Left ventricle myocardium inferior (tissue), 1 donor: ENCODE measurements at regions not wholly inside any gene's neighbourhood (a gene's known extent, or its start where the extent isn't known, plus 50 kb on each side); places are given as distances from the start of the nearest gene placed in this dataset.

Experiments used
- DNase-seq: peaks from one replicate; pipeline ENCODE4 v3.0.0-alpha.2; 2020
- H3K27ac ChIP-seq: fragments of 200-600 bp; replicated peaks from 2 replicates; pipeline ENCODE4 v1.8.0; 2021
- H3K27me3 ChIP-seq: fragments of 200-600 bp; 2 replicates; pipeline ENCODE4 v1.8.0; 2021; ENCODE audit warnings: low read depth
- H3K36me3 ChIP-seq: fragments of 200-600 bp; 2 replicates; pipeline ENCODE4 v1.8.0; 2021
- H3K4me1 ChIP-seq: fragments of 200-600 bp; 2 replicates; pipeline ENCODE4 v1.8.0; 2021
- H3K4me3 ChIP-seq: fragments of 200-600 bp; 2 replicates; pipeline ENCODE4 v1.8.0; 2021; ENCODE audit warnings: mild to moderate bottlenecking, moderate library complexity
- H3K9me3 ChIP-seq: fragments of 200-600 bp; replicated peaks from 2 replicates; pipeline ENCODE4 v1.8.0; 2021
- intact Hi-C: fragments of 100-400 bp; cut with micrococcal nuclease; formaldehyde crosslinking; loops from one replicate; pipeline ENCODE4 v1.11.0; 2022
- TF ChIP-seq, protein P1 (sequence below): fragments of 200-600 bp; IDR thresholded peaks from 2 replicates; pipeline ENCODE4 v1.8.0; 2021; ENCODE audit warnings: antibody characterized with exemption, mild to moderate bottlenecking, borderline replicate concordance
- donor health status: DM: no; HTN: yes; CAD: no; lungs with severe emphysema.

GRCh38 chr15:24607636-24608035 is 67.9 kb upstream of the NPAP1 start:
- H3K27me3 ChIP-seq: no peaks in the 10 kb centered on the region
- intact Hi-C loops: no loop called here
- H3K4me3 ChIP-seq: no peak overlapping the region
- DNase-seq: no peak
- no peaks in the 10 kb centered on the region for H3K4me1 ChIP-seq
- no peak overlapping the region for H3K27ac ChIP-seq
- TF ChIP-seq, protein P1, sequence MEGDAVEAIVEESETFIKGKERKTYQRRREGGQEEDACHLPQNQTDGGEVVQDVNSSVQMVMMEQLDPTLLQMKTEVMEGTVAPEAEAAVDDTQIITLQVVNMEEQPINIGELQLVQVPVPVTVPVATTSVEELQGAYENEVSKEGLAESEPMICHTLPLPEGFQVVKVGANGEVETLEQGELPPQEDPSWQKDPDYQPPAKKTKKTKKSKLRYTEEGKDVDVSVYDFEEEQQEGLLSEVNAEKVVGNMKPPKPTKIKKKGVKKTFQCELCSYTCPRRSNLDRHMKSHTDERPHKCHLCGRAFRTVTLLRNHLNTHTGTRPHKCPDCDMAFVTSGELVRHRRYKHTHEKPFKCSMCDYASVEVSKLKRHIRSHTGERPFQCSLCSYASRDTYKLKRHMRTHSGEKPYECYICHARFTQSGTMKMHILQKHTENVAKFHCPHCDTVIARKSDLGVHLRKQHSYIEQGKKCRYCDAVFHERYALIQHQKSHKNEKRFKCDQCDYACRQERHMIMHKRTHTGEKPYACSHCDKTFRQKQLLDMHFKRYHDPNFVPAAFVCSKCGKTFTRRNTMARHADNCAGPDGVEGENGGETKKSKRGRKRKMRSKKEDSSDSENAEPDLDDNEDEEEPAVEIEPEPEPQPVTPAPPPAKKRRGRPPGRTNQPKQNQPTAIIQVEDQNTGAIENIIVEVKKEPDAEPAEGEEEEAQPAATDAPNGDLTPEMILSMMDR: no peak
- no peaks in the 10 kb centered on the region for H3K36me3 ChIP-seq
- peaks cover 1% of the 10 kb centered on the region for H3K9me3 ChIP-seq

DNA sequence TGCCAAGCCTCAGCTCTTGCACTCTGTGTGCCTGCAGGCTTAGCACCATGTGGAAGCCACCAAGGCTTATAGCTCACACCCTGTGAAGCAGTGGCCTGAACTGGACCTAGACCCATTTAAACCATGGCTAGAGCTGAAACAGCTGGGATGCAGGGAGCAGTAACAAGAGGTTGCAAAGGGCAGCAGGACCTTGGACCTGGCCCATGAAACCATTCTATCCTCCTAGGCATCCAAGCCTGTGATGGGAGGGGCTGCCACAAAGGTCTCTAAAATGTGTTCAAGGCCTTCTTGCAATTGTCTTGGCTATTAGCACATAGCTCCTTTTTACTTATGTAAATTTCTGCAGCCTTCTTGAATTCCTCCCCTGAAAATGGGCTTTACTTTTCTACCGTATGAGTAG is 57.9 kb upstream of the NPAP1 start:
- no peaks in the 10 kb centered on the region for H3K4me1 ChIP-seq
- H3K27me3 ChIP-seq: no peaks in the 10 kb centered on the region
- H3K4me3 ChIP-seq: no peak overlapping the region
- no peak for DNase-seq
- intact Hi-C loops: no loop called here
- TF ChIP-seq, protein P1: no peak
- no peaks in the 10 kb centered on the region for H3K36me3 ChIP-seq
- no peak overlapping the region for H3K27ac ChIP-seq
- peaks cover 27% of the 10 kb centered on the region for H3K9me3 ChIP-seq

DNA sequence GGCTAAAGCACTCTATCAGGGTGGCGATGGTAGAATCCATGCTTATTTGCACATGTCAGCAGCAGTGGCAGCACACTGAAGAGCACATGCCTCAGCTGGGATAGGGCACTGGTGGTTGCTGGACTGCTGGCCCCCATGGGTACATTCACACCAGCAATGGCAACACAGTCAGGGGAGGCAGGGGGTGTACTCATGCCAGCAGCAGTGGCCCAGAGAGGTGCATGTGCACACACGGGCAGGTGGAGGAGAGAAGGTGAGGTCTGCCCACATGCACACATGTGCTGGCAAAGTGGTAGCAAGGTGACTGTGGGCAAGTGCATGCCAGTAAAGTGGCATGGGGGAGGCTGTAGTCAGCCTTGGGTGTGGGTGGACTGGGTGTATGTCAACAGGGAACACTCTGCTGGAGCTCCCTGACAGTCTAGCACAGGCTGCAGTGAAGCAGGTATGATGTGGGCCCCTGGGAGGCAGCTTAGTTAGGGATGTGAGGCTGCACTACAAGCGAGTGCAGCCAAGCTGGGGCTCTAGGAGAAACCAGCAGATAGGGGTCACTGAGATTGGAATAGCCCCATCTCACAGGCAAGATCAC is 53.9 kb upstream of the NPAP1 start:
- no peak for DNase-seq
- H3K4me1 ChIP-seq: no peaks in the 10 kb centered on the region
- no peaks in the 10 kb centered on the region for H3K36me3 ChIP-seq
- H3K27me3 ChIP-seq: no peaks in the 10 kb centered on the region
- intact Hi-C loops: no loop called here
- H3K9me3 ChIP-seq: peaks cover 39% of the 10 kb centered on the region
- TF ChIP-seq, protein P1: no peak
- H3K27ac ChIP-seq: no peak overlapping the region
- H3K4me3 ChIP-seq: no peak overlapping the region
